Activated T-cell treated with anti-CD3 and anti-CD28 coated beads, Interleukin-2, amount 50 U/mL, for 4 hours (primary cell): ENCODE measurements at regions not wholly inside any gene's neighbourhood (a gene's known extent, or its start where the extent isn't known, plus 50 kb on each side); places are given as distances from the start of the nearest gene placed in this dataset.

Experiments used
- ATAC-seq, 2 donors: fragments of 200-7000 bp; cut with Tn5 transposase; one replicate each; pipeline ENCODE4 v1.10.0; 2021
- DNase-seq: peaks from one replicate; pipeline ENCODE4 v3.0.0-alpha.2; 2020
- H3K27me3 Mint-ChIP-seq: one replicate; pipeline ENCODE4 v1.8.0; 2021; ENCODE audit warnings: low read depth, mixed read lengths
- H3K36me3 Mint-ChIP-seq: one replicate; pipeline ENCODE4 v1.8.0; 2022; ENCODE audit warnings: mixed read lengths; ENCODE audit not compliant: insufficient read depth
- H3K4me1 Mint-ChIP-seq: one replicate; pipeline ENCODE4 v1.8.0; 2021; ENCODE audit warnings: low read depth, mixed read lengths
- H3K4me3 Mint-ChIP-seq: one replicate; pipeline ENCODE4 v1.8.0; 2021; ENCODE audit warnings: mild to moderate bottlenecking, moderate library complexity, mixed read lengths
- H3K9me3 Mint-ChIP-seq: one replicate; pipeline ENCODE4 v1.8.0; 2021; ENCODE audit warnings: mixed read lengths

DNA sequence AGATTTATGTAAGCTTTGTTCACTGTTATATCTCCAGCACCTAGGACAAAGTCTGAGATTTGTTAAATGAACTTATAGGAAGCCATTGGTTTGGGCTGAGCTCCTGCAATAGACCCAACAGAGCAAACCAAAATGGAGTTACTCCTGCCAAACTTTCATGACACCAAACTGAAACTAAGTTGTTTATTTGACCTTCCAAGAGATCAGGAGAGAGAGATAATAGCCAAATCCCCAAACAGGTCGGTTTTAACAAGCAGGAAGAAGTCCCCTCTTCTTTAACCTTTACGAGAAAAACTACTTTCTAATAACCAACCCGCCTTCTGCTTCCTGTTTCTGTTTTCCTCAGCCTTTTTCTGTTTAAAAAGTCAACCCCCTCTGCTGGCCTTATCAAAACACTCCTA lies 54.9 kb upstream of the ATP12A start:
- H3K4me3 Mint-ChIP-seq, result no peak overlapping the region
- no peak for DNase-seq
- no peaks in the 10 kb centered on the region for H3K36me3 Mint-ChIP-seq
- H3K9me3 Mint-ChIP-seq, result no peaks in the 10 kb centered on the region
- no peaks in the 10 kb centered on the region for H3K27me3 Mint-ChIP-seq
- H3K4me1 Mint-ChIP-seq, result peaks cover 31% of the 10 kb centered on the region
- peak; percentile 38 to 49 for ATAC-seq

DNA sequence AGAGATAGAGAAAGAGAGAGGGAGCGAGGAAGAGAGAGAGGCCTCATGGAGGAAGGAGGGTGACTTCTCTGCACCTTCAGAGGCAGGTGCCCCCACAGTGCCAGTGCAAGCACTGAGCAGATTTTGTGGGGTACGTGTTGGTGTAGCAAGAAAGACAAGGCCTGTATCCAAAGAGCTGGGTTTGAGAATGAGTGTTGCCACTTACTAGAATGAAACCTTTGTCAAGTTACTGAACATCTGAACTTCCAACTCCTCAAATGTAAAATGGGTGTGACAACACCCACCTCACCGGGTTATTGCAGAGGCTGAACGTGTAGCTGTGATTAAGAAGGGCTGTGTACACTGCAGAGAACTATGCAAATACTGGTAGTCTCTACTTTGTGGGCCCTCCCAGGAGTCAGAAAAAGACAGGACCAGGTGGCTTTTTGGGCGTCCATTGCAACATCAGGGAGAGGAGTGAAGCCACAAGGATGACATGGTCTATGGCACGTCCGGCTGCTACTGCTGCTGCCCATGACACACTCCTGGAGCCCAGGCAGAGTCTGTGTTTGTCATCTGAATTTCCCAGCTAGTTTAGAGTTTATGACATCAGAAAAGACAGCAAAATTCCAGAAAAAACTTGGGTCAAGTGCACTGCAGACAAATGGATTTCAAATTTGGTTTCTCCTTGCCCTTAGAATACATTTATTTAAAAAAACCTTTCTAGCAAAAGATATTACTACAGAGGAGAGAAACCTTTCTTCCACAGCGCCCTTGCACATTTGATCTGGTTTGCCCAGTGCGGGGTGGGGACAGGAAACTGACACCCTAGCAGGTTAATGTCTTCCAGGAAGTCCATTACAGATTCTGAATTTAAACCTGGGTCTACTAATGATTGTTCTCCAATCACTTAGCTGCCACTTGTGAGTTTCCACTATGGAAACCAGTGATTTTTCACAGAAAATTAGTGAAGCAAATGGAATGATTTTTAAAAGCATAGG lies 54.0 kb upstream of the ATP12A start:
- Mint-ChIP-seq H3K4me1 (peaks cover 34% of the 10 kb centered on the region), H3K36me3 (no peaks in the 10 kb centered on the region), H3K27me3 (no peaks in the 10 kb centered on the region), H3K9me3 (no peaks in the 10 kb centered on the region), H3K4me3 (no peak overlapping the region)
- peak; percentile 67 for ATAC-seq
- no peak for DNase-seq

DNA sequence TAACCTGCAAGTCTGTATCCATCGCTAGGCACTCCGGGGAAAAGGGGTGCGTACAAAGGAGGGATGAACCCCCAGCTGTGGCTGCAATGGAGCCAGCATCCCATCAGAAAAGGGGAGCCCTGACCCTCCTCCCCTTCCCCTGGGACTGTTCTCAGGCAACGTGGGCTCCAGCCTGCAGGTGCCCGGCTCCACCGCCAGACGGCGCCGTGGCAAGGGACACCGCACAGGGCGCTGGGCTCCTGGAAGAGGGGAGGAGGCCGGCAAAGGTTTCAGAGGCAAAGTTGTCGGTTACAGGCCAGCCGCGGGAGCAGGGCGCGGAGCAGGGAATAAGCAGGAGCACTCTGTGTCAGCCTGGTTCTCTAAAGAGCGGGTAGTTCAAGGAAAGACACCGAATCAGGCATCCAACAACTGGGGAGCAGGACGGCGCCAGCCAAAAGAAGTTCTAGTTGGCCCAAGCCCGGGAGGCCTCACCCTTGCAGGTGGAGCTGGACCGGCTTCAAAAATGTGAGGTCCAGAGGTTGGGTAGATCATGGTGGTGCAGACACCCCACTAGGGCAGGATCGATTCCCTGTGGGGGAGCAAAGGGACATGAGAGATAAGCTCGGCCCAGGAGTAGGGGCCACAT lies 53.0 kb upstream of the ATP12A start:
- DNase-seq, result no peak
- Mint-ChIP-seq H3K27me3 (no peaks in the 10 kb centered on the region), H3K4me3 (no peak overlapping the region), H3K9me3 (no peaks in the 10 kb centered on the region), H3K4me1 (peaks cover 34% of the 10 kb centered on the region), H3K36me3 (no peaks in the 10 kb centered on the region)
- ATAC-seq, result no peak

DNA sequence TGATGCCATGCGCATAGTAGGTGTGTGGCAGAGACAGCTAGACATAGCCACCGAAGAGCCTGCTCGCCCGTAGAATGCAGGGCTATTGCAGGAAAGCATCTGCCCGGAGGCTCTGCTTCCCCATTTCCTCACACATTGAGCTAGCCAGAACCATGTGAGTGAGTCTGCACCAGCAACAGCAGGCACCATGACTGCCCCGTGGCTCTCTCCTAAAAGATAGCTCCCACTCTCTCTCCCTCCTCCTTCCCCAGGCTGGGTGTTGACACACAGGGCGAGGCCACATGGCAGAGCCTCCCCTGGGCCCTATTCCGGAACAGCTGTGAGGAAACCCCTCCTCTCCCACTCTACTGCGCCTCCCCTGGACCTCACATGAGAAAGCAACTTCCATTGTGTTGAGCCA lies 52.3 kb upstream of the ATP12A start:
- DNase-seq (no peak), ATAC-seq (no peak)
- Mint-ChIP-seq H3K36me3 (no peaks in the 10 kb centered on the region), H3K4me3 (no peak overlapping the region), H3K9me3 (no peaks in the 10 kb centered on the region), H3K4me1 (peaks cover 34% of the 10 kb centered on the region), H3K27me3 (no peaks in the 10 kb centered on the region)

DNA sequence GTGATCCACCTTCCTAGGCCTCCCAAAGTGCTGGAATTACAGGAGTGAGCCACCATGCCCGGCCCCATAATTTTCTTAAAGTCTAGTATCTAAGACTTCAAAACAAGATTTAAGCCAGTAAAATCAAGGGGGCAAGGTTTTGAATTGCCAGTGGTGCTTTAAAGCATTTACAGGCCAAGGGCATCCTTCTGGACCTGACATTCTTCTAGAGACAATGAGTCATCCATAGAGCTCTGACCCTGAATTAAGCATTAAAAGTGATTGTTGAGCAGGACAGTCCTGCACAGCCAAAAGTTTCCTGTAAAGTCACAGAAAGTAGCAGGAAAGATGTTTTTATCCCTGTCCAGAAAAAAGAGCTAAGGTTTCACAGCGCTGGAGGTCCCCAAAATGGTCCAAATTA lies 50.9 kb upstream of the ATP12A start:
- Mint-ChIP-seq H3K9me3 (no peaks in the 10 kb centered on the region), H3K4me3 (no peak overlapping the region), H3K4me1 (peaks cover 31% of the 10 kb centered on the region), H3K27me3 (no peaks in the 10 kb centered on the region), H3K36me3 (no peaks in the 10 kb centered on the region)
- ATAC-seq (no peak), DNase-seq (no peak)

DNA sequence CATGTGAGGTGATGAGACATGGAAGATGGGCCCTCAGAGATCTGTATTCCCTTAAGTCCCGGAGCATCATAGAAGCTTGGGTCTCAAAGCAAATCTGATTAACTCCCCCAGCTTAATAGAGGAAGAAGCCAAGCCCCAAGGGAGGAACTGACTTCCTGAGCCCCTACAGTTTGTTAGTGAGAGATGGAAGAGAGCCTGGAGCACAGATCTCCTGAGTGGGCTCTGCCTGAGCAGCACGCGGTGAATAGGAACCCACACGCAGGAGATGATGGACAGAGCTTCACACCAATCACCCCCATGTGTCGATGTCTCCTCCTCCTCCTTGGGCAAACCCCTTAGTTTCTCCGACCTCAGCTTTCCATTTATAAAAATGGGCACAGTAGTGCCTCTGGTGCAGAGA lies 50.1 kb upstream of the ATP12A start:
- Mint-ChIP-seq H3K27me3 (no peaks in the 10 kb centered on the region), H3K4me1 (peaks cover 23% of the 10 kb centered on the region), H3K4me3 (no peak overlapping the region), H3K36me3 (no peaks in the 10 kb centered on the region), H3K9me3 (no peaks in the 10 kb centered on the region)
- no peak for DNase-seq
- ATAC-seq, result no peak
